GM19372 (cell line): ENCODE measurements at regions not wholly inside any gene's neighbourhood (a gene's known extent, or its start where the extent isn't known, plus 50 kb on each side); places are given as distances from the start of the nearest gene placed in this dataset.

ENCODE experiments used
- ATAC-seq: cut with Tn5 transposase; IDR thresholded peaks from one replicate; pipeline ENCODE4 v1.9.1; 2021; ENCODE audit warnings: mild to moderate bottlenecking, low read depth, moderate library complexity; ENCODE audit not compliant: unreplicated experiment

DNA sequence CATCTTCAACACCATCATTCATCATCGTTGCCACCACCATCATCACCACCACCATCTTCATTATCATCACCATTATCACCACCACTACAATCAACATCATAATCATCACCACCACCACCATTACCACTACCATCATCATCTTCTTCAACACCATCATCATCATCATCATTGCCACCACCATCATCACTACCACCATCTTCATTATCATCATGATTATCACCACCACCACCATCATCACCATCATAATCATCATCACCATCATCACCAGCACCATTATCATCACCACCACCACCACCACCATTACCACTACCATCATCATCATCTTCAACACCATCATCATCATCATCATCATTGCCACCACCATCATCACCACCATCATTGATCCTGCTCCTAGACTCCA, 112.7 kb downstream of the OAT start:
- ATAC-seq: no peak

DNA sequence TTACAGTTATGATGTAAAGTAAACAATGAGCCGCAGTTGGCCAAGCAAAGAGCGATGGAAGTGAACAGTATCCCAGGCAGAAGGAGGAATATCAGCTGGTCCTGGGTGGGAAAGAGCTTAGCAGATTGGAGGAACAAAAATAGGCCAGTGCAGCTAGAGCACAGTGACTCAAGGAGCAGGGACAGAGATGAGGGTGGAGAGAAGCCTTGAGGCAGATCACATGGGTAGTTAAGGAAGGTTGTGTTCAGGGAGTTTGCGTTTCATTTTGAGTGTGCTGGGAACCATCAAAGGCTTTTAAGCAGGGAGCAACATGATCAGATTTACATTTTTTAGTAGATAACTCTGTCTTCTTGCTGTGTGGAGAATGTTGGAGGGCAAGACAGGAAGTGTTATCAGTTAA, 113.6 kb downstream of the OAT start:
- ATAC-seq: no peak

DNA sequence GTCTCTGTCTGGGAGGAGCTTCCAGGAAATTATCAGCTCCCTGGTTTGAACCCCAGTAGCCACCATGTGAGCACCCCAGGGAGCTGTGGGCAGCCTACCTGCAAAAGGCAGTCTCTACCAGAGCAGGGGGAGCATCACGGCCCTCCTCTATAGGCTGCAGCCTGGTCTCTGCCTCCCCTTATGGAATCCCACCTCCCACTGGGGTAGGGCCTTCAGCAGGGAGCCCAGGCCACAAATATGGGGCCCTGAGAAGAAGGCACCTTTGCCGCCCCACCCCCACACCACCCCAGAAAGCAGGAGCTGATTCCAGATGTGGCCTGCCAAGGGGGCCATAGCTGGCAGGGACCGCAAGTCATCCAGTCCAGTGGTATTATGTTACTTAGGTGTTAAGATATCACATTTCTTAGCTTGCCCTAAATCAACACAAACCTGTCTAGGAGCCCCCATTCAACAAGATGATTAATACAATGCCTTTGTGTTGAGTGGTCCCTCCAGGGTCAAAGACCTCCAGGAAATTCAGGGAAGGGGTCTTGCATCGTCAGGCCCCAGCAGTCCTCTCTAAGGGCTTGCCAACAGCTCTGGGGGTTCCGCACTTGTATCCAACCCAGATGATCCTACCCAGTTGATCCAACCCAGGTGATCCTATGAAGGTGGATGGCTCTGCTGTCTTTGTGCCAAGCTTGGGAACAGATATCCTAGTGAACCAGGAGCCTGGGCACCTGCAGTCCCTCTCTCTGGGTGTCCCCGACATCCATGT, 114.9 kb downstream of the OAT start:
- ATAC-seq: no peak

DNA sequence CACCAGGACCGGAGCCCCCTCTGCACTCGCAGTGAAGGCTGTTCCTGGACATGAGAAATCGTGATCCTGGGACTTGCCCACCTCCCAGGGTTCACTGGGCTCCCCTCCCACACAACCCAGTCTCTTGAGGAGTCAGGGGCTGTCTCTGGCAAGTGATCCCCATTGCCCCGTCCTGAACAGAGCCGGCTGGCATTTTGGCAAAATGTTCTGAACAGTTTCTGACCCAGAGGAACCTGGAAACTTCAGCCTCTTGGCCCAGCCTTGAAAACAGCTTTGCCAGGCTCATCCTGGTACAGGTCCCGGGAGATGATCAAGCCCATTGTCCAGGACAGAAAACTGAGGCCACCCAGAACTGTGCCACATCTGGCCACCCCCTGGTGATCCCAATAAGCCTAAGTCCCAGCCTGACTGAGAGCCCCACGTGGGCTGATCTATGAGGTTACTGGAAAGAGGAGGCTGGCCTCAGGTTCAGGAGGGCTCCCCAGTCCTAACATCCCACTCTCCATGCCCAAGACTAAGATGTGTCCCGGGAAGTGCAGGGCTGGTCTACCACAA, 115.7 kb downstream of the OAT start:
- no peak for ATAC-seq

DNA sequence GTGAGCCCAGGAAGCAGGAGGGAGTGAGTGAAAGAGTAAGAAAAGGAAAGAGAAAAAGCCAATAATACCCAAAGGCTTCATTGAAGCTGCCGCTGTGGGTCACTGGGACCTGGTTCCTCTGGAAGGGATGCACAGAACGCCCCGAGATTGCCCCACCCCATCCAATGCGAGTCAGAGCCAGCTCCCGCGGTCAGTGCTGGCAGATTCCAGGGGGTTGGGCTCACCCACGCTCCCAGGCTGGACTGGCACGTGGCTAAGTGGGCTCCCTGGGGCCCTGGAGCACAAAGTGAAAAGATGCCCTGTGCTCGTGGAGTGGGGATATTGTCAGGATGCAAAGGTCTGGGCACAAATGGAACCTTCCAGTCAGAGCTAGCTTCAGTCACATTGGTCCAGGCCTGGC, 117.0 kb downstream of the OAT start:
- ATAC-seq: no peak

DNA sequence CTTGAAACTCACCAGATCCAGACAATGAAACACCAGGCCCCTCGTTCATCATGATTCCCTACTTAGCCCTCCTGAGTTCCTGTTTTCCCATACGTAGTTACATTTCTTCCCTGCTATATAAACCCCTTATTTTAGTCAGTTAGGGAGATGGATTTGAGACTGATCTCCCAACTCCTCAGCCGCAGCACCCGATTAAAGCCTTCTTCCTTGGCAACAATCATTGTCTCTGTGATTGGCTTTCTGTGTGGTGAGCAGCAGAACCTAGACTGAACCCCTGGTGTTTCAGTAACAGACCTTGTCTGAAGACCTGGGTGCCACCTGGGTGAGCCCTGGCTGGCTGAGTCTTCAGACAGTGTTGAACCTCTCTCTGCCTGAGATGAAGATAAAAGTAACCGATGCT, 118.0 kb downstream of the OAT start:
- no peak for ATAC-seq

DNA sequence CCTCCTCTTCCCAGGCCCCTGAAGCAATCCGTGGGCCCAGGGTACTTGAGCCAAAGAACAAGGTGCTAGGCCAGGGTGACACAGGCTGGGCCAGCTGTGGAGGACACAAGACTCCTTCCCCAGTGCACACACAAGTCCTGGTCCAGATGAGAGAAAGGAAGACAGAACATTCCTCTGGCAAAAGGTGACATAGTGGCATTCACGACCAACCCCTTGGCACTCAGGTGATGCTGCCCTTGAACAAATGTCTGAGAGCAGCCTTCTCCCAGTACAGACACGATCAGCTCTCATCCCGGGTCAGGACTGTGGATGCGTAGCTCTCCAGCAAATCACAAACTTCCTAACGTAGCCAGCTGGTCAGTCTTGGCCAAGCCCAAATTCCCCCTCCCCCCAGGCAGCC, 118.5 kb downstream of the OAT start:
- no peak for ATAC-seq

DNA sequence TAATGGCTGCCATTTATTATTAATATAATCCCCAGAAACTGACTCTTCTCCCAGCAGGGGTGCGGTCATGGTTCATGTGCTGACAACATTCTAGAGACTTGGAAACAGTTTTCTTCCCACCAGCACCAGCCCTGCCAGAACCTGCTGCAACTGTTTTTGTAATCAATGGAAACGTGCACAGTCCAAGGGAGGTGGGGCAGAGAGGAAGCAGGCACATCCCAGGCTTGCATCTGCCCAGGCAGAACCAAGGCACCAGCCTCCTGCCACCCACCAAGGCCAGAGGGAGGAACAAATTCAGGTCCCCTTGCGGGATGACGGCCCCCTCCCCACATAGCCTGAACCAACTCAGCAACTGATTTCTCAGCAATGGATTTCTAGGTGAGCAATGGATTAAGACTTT, 119.0 kb downstream of the OAT start:
- ATAC-seq: no peak

DNA sequence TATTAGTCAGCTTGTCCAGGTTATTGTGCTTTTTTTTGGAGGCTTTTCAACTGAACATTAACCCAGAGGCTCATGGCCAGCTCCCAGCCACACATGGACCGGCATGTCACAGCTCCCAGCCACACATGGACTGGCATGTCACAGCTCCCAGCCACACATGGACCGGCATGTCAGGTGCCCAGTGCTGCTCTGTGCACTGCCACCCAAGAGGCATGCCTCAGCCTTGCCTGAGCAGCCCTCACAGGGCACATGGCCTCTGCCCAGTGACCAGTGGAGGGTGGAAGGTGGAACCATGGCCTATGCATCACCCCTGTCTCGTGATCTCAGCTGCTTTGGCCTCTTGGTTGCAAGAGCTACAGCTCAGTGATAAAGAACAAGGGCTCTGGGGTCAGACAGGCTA, 119.8 kb downstream of the OAT start:
- ATAC-seq: no peak

DNA sequence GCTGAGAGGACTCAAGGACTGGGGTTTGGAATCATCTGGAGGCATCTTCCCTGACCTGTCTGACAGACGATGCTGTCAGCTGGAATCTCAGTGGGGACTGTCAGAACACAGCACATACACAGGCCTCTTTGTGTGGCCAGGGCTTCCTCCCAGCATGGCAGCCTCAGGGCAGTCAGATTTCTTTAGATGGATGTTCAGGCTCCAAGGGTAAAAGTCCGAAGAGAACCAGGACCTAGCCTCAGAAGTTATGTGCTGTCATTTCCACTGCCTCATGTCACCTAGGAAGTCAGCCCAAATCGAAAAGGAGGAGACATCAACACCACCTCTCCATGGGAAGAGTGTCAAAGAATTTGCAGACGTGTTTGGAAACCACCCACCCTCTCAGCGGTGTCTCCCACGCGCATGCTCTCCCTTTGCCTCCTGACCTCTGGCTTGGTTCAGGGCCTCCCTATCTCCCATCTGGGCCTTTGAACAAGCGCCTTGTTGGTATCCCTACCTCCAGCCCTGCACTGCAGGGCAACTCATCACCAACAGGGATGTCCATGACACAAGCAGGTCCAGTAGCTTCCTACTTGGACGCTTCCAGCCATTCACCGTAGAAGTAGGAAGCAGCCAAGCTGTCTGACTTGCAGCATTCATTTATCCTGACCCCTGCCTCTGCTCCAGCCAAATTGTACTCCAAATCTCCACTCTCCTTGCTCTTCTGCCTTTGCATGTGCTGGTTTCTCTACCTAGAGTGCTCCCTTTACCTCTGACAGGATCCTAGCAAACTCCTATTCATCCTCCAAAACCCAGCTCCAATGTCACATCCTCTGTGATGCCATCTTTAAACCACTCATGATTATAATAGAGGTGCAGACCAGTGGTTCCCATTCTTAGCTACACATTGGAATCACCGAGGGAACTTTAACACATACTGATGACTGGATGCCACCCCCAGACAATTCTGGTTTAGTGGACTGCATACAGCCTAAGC, 121.6 kb downstream of the OAT start:
- ATAC-seq: no peak

DNA sequence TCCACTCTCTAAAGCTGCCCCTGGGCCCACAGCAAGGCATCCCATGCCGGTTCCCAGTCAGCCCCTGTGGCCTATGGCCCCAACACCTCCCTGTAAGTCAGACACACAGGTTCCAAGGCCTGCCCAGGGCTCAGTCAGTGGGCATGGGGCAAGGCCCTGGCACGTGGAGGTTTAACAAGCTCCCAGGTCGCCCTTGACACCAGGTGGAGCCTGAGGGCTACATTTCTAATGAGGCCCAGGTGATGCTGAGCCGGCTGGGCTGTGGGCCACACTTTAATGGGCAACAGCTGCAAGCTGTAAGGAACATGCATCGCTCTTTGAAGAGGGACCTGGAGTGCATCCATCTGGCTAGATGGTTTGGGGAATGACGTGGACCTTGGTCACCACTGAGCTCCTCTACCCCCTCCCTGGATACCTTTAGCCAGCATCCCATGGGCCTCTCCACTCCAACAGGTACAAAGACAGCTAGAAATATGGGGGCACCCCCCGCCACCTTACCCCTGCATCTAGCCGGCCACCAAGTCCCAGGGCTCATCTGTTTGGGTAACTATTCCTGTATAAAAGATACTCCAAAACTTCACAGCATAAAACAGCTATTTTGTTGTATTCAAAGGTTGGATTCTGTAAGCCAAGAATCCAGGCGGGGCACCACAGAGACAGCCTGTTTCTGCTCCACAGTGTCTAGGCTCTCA, 122.5 kb downstream of the OAT start:
- no peak for ATAC-seq

DNA sequence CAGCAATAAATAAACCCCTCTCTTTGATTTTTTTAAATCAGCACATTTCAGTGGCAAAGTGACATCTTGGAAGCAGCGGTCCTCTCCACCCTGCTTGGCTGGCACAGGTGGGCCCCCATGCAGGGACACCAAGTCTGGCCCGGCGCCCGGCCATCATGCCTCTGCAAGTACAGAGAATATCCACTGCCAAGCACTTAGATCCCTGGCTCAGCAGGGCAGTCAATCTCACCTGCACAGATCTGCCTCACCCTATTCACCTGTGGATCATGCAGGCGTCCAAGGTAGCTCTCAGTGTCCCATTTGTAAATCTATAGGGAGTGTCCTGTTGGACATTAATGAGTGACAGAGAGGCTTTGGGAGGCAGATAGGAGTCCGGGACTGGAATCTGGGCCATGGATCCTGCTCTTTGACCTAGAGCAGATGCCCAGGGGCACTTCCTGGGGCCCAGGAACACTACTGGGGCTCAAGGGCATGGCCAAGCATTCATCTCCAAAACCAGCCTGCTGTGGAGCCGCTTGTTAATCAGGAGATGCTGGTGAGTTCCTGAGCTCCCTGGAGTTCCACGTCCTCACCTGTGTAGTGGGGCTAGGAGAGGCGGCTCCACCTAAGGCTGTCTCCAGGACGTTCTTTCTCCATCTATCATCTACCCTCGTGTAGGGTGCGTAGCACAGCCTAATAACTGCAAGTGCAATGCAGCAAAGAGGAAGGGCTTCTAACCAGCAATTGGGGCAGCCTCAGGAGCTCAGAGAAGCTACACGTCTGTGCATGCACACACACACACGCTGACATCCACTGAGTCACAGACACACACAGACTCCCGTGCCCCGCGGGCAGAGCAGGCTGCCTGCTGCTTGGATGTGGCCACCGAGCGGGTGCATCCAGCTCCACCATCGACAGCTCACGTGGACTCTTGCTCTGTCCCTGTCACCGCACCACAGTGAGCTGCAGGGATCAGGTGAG, 123.6 kb downstream of the OAT start:
- ATAC-seq: no peak

DNA sequence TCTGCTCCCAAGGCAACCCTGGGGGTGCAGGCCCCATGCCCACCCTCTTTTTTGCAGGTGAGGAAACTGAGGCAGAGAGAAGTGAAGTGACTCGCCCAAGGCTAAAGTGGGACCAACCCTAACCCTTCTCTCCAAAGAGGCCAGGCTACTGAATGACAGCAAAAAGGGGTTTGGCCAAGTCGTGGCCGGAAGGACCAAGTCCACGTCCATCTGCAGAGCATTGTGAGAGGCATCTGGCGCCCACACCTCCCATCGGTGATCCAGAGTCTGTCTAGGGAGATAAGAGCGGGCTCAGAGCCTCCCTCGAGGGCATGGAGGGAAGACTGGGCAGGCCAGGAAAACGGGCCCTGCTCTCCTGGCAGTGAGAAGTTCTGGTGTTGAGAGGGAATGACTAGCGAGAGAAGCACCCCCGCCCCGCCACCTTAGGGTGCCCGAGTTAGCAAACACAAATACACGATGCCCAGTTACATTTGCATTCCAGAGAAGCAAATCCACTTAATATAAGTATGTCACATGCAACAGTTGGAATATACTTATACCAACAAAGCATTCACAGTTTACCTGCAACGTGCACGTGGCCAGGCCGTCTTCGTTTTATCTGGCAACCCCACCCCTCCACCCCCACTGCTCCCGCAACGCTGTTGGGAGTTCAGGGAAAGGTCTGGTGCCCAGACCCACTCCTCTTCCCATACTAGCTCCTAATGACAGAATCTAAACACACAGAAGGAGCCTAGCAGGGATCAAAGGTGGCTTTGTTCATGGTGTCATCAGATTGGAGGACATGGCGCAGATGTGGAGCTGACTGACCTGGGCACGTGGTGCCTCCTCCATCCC, 124.9 kb downstream of the OAT start:
- no peak for ATAC-seq

DNA sequence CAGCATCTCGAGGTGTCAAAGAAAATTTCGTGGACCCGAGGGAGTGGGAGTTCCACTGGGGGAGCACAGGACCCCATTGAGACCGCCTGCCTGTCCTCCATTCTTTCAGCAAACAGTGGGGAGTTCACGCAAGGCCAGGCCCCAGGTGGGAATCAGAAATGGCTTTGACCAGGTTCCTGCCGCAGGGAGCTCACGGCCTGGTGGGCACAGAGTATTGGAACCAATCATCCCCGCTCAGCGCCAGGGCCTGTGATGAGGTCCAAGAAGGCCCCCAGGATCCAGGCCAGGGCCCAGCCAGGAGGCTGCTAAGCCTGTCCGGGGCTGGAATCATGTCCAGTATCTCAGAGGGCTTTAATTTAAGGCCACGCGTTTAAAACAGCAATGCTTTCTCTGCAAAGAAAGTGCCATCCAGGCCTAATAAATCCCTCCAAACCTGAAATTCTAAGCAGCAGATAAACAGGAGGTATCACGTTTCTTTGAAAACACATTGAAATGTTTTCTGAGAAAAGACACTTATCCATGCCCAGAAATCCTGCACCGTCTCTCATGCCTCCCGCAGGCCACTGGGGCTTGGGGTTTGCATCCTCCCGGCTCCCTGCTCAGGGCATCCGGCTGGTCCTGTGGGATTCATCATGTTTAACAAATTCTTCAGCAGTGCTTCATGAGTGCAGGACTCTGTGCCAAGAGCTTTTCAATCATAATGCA, 125.7 kb downstream of the OAT start:
- no peak for ATAC-seq

DNA sequence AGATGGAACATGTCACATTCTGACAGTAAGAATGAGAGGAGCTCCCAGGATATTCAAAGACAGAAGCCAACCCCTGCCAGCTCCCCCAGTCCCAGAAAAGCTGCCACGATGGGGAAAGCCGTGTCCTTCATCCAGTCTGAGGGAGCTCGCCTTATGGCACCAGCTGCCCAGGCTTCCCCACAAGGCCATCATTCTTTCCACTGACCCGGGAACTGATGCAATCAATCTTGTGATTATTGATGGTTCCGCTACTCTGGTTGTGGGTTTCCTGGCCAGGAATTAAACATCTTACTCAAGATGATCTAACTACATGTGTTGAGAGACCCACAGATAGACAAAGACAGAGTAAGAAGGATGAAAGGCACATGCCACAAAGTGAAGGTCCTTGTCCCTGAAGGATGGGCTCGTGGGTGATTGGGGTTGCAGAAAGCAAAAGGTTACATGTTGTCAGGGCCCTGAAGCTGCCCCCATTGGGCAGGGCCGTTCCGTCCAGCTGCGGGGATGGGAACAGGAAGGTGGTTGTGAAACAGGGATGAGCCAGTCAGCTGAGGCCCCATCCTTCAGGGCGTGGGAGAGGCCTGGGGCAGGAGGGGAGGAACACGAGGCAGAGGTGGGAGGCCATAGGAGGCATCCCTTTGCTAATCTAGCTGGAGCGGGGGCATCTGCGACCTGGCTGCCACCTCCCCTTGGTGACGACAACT, 127.6 kb downstream of the OAT start:
- ATAC-seq: no peak

DNA sequence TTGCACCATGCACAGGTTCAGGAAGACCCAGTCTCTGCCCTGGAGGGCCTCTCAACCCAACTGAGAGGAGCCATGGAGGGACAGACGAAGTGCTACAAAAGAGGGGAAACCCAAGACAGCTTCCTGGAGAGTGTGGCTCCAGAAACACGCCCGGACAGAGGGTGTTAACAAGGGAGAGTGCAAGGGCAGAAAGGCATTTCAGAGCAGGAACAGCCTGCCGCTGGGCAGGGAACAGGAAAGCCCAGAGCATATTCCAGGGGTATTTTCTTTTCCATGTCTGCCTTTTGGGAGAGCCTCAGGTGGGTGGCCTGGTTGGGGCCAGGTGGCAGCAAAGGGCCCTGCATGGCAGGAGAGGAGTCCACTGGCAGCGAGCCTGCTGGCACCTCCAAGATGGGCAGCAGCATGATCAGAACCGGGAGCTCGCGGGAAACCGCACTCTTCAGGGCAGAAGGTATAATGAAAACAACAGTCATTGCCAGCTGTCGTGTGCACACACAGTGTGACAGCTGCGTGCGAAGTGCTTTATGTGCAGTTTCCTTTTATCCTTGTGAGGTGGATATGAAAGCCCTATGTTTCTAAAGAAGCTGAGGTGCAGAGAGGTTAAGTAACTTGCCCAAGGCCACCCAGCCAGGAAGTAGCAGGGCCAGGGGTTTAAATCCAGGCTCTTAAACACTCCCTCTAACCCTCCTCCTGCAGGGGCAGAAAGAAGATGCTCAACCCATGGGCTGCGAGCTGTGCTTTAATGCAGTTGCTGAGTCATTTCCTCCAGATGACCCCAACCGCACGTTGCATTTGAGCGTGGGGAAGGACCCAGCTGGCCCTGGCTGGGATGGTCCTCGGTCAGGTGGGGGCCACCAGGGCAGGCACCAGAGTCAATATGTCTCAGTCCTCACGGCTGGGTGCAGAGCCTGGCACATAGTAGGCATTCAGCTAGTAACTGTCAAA, 128.6 kb downstream of the OAT start:
- ATAC-seq: no peak
